G401 (cell line): ENCODE measurements at regions not wholly inside any gene's neighbourhood (a gene's known extent, or its start where the extent isn't known, plus 50 kb on each side); places are given as distances from the start of the nearest gene placed in this dataset.
A peak's percentile ranks its signal among the peaks of the same experiment; 100 is the strongest.

Experiments used
- DNase-seq: peaks from one replicate; pipeline ENCODE4 v3.0.0-alpha.2; 2015; ENCODE audit warnings: low spot score
- in situ Hi-C: cut with HindIII; loops from 2 replicates; pipeline ENCODE4 v1.10.0; 2016; ENCODE audit warnings: low sequenced_read_pairs, mixed read lengths

- DNase-seq = no peak
- in situ Hi-C loops = no loop called here
These were observed 198.6 kb upstream of the BCL6 start for GRCh38 chr3:187943677-187944389.

DNA sequence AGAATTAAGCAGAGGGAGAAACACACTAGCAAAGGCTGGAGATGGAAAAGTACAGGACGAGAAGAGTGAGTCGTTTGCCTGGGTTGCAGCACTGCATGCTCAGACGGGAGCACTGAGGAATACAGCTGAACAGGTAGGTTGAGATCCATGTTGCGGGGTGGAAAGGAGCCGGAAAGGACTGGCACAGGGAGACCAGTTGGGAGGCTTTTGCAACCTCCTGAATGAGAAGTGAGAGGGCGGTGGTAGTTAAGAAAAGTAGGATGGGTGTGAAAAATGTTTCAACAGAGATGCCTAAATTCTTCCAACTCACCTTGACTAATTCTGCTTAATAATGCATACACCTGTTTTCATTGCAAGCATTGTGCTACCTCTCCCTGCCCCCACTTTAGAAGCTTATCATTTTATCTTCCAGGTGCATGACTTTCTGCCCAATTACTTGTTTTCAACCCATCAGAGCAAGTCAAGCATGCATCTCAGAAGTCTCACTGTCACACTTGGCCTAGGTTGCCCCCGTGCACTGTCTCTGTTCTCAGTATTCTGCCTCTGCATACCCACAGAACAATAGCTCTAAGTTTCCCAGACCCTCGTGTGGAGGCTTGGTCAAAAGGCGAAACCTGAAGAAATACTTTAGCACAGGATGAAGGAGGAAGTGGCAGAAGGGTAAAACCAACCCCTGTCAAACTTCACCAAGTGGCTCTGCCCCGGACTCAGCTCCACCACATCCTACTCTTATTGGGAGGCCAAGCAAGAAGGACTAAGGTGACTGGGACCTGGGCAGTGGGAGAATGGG is 199.3 kb upstream of the BCL6 start:
- DNase-seq = no peak
- in situ Hi-C loops = no loop called here

DNA sequence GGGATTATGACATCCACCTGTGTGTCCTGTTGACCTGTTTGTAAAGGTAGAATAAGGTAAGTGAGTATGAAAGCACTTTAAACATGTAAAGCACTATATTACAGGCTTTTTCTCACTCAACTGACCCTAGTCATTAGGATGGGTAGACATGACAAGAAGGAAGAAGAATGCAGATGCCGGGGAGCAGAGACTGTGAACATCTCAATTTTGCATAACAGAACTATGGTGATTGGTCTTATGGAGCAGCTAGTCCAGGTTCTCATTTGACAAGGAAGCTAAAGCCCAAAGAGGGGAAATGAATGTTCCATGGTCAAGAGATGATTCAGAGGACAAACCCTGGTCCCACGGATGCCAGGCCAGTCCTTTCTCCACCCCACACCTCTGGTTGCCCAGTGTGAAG is 200.1 kb upstream of the BCL6 start:
- in situ Hi-C loops = no loop called here
- DNase-seq = no peak

DNA sequence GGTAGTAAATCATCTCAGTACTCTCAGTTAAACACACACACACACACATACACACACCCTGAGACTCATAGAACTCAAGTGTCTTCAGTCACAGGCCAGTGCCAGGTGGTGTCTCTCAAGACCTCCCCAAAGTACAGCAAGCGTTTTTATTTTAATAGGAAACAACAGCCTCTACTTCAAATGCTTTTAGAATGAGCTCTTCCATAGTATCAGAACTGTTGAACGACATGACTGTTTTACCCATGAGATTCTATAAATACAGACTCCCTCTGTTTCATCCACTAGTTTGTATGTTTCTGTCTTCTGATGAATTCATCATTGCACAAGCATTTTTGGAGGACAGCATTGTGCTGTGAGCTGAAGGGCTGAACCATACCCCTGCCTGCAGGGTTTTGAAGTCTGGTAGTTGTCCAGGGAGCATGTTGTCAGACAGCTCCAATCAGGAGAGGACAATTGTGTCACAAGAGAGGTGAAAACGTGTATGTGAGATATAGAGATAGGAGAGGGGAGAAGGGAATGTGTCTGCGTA is 201.0 kb upstream of the BCL6 start:
- in situ Hi-C loops = no loop called here
- DNase-seq = peak; percentile 51

- in situ Hi-C loops = no loop called here
- DNase-seq = peak; percentile 79
These were observed 201.7 kb upstream of the BCL6 start for GRCh38 chr3:187946981-187947380.

- in situ Hi-C loops = no loop called here
- peak; percentile 67 for DNase-seq
These were observed 202.8 kb upstream of the BCL6 start for GRCh38 chr3:187947927-187948682.

- DNase-seq = no peak
- in situ Hi-C loops = no loop called here
These were observed 204.0 kb upstream of the BCL6 start for GRCh38 chr3:187949093-187949820.

- in situ Hi-C loops = no loop called here
These were observed 203.3 kb upstream of the LPP start for GRCh38 chr3:187950671-187951070.

DNA sequence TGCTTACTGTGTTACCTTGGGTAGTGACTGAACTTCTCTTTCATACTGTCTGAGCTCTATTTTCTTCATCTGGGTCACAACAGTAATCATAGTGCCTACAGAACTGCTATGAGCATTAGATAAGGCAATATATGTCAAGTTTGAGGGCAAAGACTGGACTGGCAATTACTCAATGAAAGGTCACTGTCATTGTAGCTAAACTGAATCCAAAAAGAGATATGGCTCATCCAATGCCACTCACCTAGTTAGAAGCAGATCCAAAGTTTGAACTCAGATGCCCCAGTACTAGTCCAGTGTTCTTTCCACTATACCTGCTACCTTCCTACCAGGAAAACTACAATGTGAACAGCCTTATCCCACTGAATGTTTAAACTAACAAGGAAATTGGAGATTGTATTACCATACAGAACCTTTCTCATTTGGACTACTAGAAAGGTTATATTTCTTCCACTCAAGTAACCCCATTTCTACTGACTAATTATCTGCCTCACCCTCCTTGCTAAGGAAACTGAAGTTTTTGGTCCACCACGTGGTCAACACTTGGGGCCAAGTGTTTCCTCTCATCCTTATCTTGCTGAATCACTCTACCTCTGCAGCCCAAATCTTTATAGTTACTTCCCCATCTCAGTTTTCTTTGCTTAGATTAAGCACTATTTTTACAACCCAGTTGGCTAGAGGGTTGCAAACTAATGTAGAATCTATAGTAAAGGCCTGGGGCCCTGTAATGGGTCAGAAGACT is 202.3 kb upstream of the LPP start:
- DNase-seq = no peak
- in situ Hi-C loops = no loop called here

More at GRCh38 chr3:187950671-187951070, 203.3 kb upstream of the LPP start:
- DNase-seq = no peak

- in situ Hi-C loops = no loop called here
- no peak for DNase-seq
These were observed 201.1 kb upstream of the LPP start for GRCh38 chr3:187952849-187953248.

DNA sequence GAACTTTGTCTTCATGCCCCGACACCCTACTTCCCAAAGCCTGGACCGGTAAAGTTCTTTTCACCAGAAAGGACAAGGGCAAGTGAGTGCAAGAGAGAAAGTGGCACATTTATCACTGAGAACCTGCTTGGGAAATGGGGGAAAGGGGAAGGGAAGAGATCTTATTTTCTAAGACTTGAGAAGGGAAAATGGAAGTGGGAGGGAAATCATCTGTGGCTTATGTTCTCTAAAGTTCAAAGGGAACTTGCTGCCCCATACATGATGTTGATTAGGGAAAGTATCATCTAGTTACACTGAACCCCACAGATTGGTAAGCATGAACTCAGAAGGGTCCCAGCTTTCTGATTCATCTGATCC is 199.5 kb upstream of the LPP start:
- in situ Hi-C loops = no loop called here
- DNase-seq = no peak

- in situ Hi-C loops = no loop called here
- no peak for DNase-seq
These were observed 198.9 kb upstream of the LPP start for GRCh38 chr3:187954873-187955586.

- DNase-seq = no peak
- in situ Hi-C loops = no loop called here
These were observed 198.4 kb upstream of the LPP start for GRCh38 chr3:187955587-187955952.

DNA sequence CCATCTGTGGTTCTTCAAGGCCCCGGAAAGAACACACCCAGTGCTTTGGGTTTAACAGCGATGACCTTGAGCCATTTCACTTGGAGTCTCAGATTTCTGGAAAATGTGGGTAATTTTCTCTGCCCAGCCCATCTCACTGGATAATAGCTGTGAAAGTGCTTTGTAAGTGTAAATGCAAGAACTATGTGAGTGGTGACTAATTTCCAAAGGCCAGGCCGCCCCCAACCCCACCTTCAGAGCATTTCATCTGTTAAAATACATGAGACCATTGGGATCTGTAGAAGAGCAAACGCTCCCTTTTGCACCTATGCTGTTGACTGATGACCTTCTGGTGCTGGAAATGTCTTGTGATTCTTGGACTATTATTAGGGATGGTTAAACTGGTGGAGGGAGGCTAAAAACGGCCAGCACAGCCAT is 196.8 kb upstream of the LPP start:
- DNase-seq = no peak
- in situ Hi-C loops = no loop called here

DNA sequence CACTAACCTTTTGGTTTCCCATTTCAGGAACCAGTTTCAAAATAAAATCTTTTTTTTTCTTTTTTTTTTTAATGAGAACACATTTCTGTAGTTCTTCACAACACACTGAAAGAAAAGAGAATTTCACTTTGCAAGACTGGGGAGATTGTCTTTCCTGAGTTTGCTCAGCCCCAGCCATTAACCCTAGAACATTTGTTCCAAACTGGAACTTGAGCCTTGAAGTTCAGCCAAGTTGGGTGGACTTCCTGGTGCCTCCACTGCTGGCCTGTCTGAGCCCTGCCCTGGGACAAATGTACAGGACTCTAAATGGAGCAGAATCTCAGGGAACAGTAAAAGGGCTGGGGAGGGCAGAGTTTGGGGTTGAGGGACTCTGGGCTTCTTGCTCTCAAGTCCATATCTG is 196.4 kb upstream of the LPP start:
- in situ Hi-C loops = no loop called here
- DNase-seq = peak; percentile 14

DNA sequence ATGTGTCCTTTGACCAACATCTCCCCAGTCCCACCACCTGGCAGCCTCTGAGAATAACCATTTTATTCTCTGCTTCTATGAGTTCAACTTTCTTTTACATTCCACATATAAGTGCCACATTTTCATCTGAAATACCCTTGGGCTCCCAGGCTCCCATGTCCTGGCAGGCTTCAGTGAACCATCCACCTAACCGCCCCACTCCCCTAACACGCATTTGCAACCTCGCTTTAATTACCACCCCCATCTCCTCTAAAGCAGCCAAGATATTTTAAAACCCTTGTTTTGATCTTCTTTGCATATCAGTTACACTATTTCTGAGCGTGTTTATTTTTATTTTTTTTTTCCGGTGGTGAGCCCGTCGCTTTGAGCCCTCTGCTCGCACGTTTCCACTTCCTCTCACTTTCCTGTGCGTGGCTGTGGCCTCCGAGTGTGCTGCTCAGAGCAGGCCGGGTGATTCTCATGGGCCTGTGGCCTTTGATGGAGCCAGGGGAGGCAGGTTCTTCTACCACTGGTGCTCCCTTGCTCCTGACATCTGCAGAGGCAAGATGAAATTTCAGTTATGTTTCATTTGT is 195.4 kb upstream of the LPP start:
- in situ Hi-C loops = no loop called here
- no peak for DNase-seq

DNA sequence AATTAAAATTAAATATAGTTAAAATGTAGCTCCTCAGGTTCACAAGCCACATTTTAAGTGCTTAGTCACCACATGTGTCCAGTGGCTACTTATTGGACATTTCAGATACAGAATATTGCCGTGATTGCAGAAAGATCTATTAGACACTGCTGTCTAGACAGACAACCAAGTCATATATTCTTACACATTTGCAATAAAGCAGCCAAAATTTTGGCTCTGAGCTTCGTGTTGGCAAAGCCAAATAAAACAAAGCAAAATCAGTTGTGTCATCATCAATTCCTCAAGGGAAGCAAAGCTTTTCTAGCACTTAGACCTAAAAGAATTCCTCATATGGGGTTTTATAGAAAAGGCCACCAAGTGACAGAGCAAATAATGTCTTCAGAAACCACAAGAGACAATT is 193.1 kb upstream of the LPP start:
- in situ Hi-C loops = no loop called here

DNA sequence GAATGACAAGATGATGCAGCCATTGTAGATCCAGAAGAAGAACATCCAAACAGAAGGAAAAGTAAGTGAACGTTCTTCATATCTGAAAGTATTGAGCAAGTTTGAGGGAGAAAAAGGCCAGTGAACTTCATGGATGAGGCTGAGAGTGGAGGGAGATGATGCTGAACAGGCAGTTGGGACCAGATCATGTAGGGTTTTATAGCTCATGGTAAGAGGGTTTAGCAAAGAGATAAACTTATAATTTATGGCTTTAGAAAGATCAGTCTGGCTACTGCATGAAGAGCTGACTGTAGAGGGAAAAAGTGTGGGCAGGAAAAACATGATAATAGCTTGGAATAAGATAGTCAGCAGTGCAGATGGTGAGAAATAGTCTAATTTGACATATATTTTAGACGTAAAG is 192.6 kb upstream of the LPP start:
- DNase-seq = no peak
- in situ Hi-C loops = no loop called here

More for the DNA sequence above, 193.1 kb upstream of the LPP start:
- DNase-seq = no peak
